ENCODE measurements at regions not wholly inside any gene's neighbourhood (a gene's known extent, or its start where the extent isn't known, plus 50 kb on each side); places are given as distances from the start of the nearest gene placed in this dataset.

DNA sequence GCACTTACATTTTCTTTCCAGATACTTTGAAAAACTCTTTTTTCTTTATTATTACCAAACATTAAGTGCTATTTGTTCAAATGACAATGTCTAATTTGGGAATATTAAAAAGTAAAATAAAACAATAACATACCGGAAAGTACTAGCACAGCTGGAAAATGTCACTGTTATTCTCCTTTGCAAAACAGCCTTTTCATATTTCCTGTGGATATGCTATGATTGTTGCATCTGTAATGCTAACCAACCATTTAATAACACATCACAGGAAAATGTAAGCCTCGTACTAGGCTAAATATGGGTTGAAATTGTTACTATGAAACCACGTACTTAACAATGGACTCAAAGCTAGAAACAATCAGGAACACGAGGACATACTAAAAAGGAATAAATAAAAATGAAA, 298.1 kb downstream of the CBLN2 start (continued):
- TF ChIP-seq KLF6 (CRISPR knock-in tag; IDR thresholded peaks at IDR 0.05) (no peak), ZNF841 (CRISPR knock-in tag; IDR thresholded peaks at IDR 0.05; ENCODE audit: borderline replicate concordance) (no peak), SOX5 (CRISPR knock-in tag; IDR thresholded peaks at IDR 0.05; ENCODE audit: borderline replicate concordance) (no peak), RNF2 (conservative IDR thresholded peaks at IDR 0.05; ENCODE audit: low read depth) (no peak), ZSCAN12 (CRISPR knock-in tag; IDR thresholded peaks at IDR 0.05) (no peak), RXRA (CRISPR knock-in tag; IDR thresholded peaks at IDR 0.05) (no peak)
- TF ChIP-seq, protein P1, sequence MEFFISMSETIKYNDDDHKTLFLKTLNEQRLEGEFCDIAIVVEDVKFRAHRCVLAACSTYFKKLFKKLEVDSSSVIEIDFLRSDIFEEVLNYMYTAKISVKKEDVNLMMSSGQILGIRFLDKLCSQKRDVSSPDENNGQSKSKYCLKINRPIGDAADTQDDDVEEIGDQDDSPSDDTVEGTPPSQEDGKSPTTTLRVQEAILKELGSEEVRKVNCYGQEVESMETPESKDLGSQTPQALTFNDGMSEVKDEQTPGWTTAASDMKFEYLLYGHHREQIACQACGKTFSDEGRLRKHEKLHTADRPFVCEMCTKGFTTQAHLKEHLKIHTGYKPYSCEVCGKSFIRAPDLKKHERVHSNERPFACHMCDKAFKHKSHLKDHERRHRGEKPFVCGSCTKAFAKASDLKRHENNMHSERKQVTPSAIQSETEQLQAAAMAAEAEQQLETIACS (CRISPR knock-in tag; IDR thresholded peaks at IDR 0.05) = no peak
- TF ChIP-seq, protein P2, sequence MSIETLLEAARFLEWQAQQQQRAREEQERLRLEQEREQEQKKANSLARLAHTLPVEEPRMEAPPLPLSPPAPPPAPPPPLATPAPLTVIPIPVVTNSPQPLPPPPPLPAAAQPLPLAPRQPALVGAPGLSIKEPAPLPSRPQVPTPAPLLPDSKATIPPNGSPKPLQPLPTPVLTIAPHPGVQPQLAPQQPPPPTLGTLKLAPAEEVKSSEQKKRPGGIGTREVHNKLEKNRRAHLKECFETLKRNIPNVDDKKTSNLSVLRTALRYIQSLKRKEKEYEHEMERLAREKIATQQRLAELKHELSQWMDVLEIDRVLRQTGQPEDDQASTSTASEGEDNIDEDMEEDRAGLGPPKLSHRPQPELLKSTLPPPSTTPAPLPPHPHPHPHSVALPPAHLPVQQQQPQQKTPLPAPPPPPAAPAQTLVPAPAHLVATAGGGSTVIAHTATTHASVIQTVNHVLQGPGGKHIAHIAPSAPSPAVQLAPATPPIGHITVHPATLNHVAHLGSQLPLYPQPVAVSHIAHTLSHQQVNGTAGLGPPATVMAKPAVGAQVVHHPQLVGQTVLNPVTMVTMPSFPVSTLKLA (IDR thresholded peaks at IDR 0.05) = no peak

DNA sequence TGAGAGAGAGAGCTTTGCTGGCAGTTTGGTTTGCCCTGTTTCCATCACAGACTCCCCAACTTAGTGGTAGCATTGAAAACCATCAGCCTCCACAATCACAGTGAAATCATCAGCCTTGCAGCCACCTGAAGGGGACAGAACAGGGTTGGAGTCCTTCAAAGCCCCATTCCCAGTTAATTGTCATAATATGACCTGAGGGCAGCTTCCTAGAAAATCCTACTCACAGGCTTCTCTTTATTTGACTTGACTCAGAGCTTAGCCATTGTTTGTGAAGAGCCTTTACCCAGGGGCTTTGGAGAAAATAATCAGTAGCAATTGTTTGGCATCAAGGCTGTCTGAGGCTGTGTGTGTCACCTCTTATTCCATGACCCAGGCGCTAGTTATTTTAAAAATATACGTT, 308.7 kb downstream of the CBLN2 start:
- TF ChIP-seq, protein P3, sequence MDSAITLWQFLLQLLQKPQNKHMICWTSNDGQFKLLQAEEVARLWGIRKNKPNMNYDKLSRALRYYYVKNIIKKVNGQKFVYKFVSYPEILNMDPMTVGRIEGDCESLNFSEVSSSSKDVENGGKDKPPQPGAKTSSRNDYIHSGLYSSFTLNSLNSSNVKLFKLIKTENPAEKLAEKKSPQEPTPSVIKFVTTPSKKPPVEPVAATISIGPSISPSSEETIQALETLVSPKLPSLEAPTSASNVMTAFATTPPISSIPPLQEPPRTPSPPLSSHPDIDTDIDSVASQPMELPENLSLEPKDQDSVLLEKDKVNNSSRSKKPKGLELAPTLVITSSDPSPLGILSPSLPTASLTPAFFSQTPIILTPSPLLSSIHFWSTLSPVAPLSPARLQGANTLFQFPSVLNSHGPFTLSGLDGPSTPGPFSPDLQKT (CRISPR knock-in tag; IDR thresholded peaks at IDR 0.05; ENCODE audit: borderline replicate concordance) = no peak
- intact Hi-C loops (cut with micrococcal nuclease; ENCODE audit: unreplicated experiment) (no loop called here), in situ Hi-C loops (cut with HindIII; ENCODE audit: extremely low pct_ligation_motif_present, low pct_unique_long_range_greater_than_20kb) (no loop called here)
- Histone ChIP-seq H3K79me2 (ENCODE audit: insufficient read depth, low read length) (no peaks in the 10 kb centered on the region), H3K4me1 (ENCODE audit: insufficient read depth, low read length) (no peaks in the 10 kb centered on the region), H3K27ac (ENCODE audit: extremely low read length, insufficient read depth, low read length) (no peak overlapping the region), H3K4me2 (ENCODE audit: low read depth, low read length) (no peak overlapping the region), H3K4me3 (replicated peaks in 1 of 3; ENCODE audit: insufficient read depth in 1 of 3, low read depth in 2 of 3, low read length in 3 of 3) (no peak overlapping the region), H3K9ac (ENCODE audit: insufficient read depth, low read depth, low read length) (no peak overlapping the region), H3K9me3 (ENCODE audit: low read length) (no peaks in the 10 kb centered on the region), H3K27me3 (ENCODE audit: control insufficient read depth in 1 of 2, insufficient read depth in 2 of 2, low read length in 2 of 2) (no peaks in the 10 kb centered on the region), H4K20me1 (ENCODE audit: insufficient read depth, low read length) (no peaks in the 10 kb centered on the region), H2AFZ (ENCODE audit: low read length) (no peak overlapping the region), H3K36me3 (replicated peaks in 1 of 2; ENCODE audit: control insufficient read depth in 1 of 2, insufficient read depth in 2 of 2, low read length in 2 of 2) (no peaks in the 10 kb centered on the region)
- ATAC-seq = no peak
- POLR2A ChIA-PET = no interaction called here
- no peak for FAIRE-seq
- no peak for DNase-seq (ENCODE audit: low spot score)
- no TSS peak for BruUV-seq (replicated peaks)
- CTCF ChIA-PET (ENCODE audit: low intra/inter-chr PET ratio, low total read pairs) = no interaction called here
- WGBS (ENCODE audit: low lambda C conversion rate) = 20% methylated on average over 2 of the region's 2 CpGs

All from HepG2 (cell line).